OCI-LY1 (cell line): ENCODE measurements at regions not wholly inside any gene's neighbourhood (a gene's known extent, or its start where the extent isn't known, plus 50 kb on each side); places are given as distances from the start of the nearest gene placed in this dataset.

ENCODE experiments used
- H2AFZ ChIP-seq: fragments of 200-600 bp; sonication (generic), shearing (Covaris generic); 2 replicates; pipeline ENCODE4 v1.6.0; 2014; ENCODE audit warnings: antibody characterized with exemption, mild to moderate bottlenecking, low read length
- H3F3A ChIP-seq: fragments of 200-600 bp; sonication (generic), shearing (Covaris generic); 2 replicates; pipeline ENCODE4 v1.6.0; 2014; ENCODE audit warnings: mild to moderate bottlenecking, antibody characterized with exemption, low read length, moderate library complexity; ENCODE audit not compliant: insufficient read depth
- H3K27ac ChIP-seq: fragments of 200-600 bp; sonication (generic); 2 replicates; pipeline ENCODE4 v1.5.1; 2014; ENCODE audit warnings: low read length, mixed run types, mild to moderate bottlenecking, low read depth; ENCODE audit not compliant: poor library complexity, severe bottlenecking
- H3K27me3 ChIP-seq: fragments of 200-600 bp; sonication (generic); 2 replicates; pipeline ENCODE4 v1.6.0; 2014; ENCODE audit warnings: antibody characterized with exemption, mild to moderate bottlenecking, low read length, moderate library complexity; ENCODE audit not compliant: insufficient read depth
- H3K36me3 ChIP-seq: fragments of 200-600 bp; sonication (generic); 2 replicates; pipeline ENCODE4 v1.6.1; 2014; ENCODE audit warnings: mild to moderate bottlenecking, antibody characterized with exemption, low read length, moderate library complexity, mixed read lengths; ENCODE audit not compliant: insufficient read depth
- H3K4me1 ChIP-seq: fragments of 200-600 bp; sonication (generic); 2 replicates; pipeline ENCODE4 v1.5.1; 2014; ENCODE audit warnings: mild to moderate bottlenecking, low read length, moderate library complexity; ENCODE audit not compliant: insufficient read depth, severe bottlenecking
- H3K4me2 ChIP-seq: fragments of 200-600 bp; sonication (generic), shearing (Covaris generic); 2 replicates; pipeline ENCODE4 v1.6.1; 2014; ENCODE audit warnings: low read length
- H3K4me3 ChIP-seq: fragments of 200-600 bp; sonication (generic); 2 replicates; pipeline ENCODE4 v1.5.1; 2014; ENCODE audit warnings: low read length, low read depth, mild to moderate bottlenecking, mixed read lengths; ENCODE audit not compliant: poor library complexity, severe bottlenecking
- H3K79me2 ChIP-seq: fragments of 200-600 bp; shearing (Covaris generic); 2 replicates; pipeline ENCODE4 v1.6.1; 2016; ENCODE audit warnings: mixed run types, low read length, mixed read lengths; ENCODE audit not compliant: insufficient read depth
- H3K9ac ChIP-seq: fragments of 200-600 bp; sonication (generic), shearing (Covaris generic); 2 replicates; pipeline ENCODE4 v1.6.1; 2014; ENCODE audit warnings: mild to moderate bottlenecking, low read length, mixed read lengths
- H3K9me2 ChIP-seq: fragments of 200-600 bp; sonication (generic), shearing (Covaris generic); 2 replicates; pipeline ENCODE4 v1.6.1; 2014; ENCODE audit warnings: low read depth, mild to moderate bottlenecking, low read length, mixed read lengths
- H3K9me3 ChIP-seq: fragments of 200-600 bp; shearing (Covaris generic); 2 replicates; pipeline ENCODE4 v1.6.1; 2014; ENCODE audit warnings: low read length, mixed read lengths
- H4K20me1 ChIP-seq: fragments of 200-600 bp; sonication (generic), shearing (Covaris generic); 2 replicates; pipeline ENCODE4 v1.6.0; 2016; ENCODE audit warnings: mild to moderate bottlenecking, low read length; ENCODE audit not compliant: insufficient read depth
- EZH2 ChIP-seq: fragments of 200-600 bp; sonication (generic), shearing (Covaris generic); IDR thresholded peaks from 2 replicates; pipeline ENCODE4 v1.8.0; 2017; ENCODE audit warnings: borderline replicate concordance, mixed run types, mild to moderate bottlenecking, antibody characterized with exemption, low read length, moderate library complexity, mixed read lengths
- TF ChIP-seq, protein P1 (sequence below): fragments of 200-600 bp; sonication (generic), shearing (Covaris generic); IDR thresholded peaks from 2 replicates; pipeline ENCODE4 v1.5.1; 2017; ENCODE audit warnings: mild to moderate bottlenecking, antibody characterized with exemption, low read length, moderate library complexity, mixed read lengths

DNA sequence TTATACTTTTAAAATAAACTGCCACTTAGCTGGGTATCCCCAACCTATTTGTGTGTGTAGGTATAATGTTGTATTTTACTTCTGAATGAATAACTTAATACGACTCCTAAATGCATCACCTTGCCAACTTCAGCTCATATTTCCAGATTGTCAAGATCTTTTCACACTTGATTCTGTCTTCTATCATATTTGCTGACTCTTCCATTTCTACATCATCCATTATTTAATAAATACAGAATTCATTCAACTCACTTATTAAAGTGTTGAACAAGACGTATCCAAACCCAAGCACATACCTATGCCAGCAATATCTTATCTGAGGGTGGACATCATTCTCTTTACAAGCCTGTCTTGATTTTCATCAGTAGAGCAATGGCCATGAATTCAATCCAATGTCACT lies 91.2 kb upstream of the FAM47C start:
- no peak overlapping the region for H3K4me2 ChIP-seq
- H3K9me2 ChIP-seq, result no peaks in the 10 kb centered on the region
- H3K4me1 ChIP-seq, result no peaks in the 10 kb centered on the region
- no peaks in the 10 kb centered on the region for H3K36me3 ChIP-seq
- H3F3A ChIP-seq, result no peaks in the 10 kb centered on the region
- H3K79me2 ChIP-seq, result no peaks in the 10 kb centered on the region
- H3K9ac ChIP-seq, result no peak overlapping the region
- no peaks in the 10 kb centered on the region for H4K20me1 ChIP-seq
- H3K4me3 ChIP-seq, result no peak overlapping the region
- TF ChIP-seq, protein P1, sequence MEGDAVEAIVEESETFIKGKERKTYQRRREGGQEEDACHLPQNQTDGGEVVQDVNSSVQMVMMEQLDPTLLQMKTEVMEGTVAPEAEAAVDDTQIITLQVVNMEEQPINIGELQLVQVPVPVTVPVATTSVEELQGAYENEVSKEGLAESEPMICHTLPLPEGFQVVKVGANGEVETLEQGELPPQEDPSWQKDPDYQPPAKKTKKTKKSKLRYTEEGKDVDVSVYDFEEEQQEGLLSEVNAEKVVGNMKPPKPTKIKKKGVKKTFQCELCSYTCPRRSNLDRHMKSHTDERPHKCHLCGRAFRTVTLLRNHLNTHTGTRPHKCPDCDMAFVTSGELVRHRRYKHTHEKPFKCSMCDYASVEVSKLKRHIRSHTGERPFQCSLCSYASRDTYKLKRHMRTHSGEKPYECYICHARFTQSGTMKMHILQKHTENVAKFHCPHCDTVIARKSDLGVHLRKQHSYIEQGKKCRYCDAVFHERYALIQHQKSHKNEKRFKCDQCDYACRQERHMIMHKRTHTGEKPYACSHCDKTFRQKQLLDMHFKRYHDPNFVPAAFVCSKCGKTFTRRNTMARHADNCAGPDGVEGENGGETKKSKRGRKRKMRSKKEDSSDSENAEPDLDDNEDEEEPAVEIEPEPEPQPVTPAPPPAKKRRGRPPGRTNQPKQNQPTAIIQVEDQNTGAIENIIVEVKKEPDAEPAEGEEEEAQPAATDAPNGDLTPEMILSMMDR, result no peak
- TF ChIP-seq EZH2, result no peak
- no peaks in the 10 kb centered on the region for H3K9me3 ChIP-seq
- H3K27me3 ChIP-seq, result no peaks in the 10 kb centered on the region
- H2AFZ ChIP-seq, result no peak overlapping the region
- H3K27ac ChIP-seq, result no peak overlapping the region

- Histone ChIP-seq H3K4me1 (no peaks in the 10 kb centered on the region), H3K9me2 (no peaks in the 10 kb centered on the region), H3F3A (no peaks in the 10 kb centered on the region), H3K36me3 (no peaks in the 10 kb centered on the region), H2AFZ (no peak overlapping the region), H3K9me3 (no peaks in the 10 kb centered on the region), H3K4me3 (no peak overlapping the region), H4K20me1 (no peaks in the 10 kb centered on the region), H3K79me2 (no peaks in the 10 kb centered on the region), H3K4me2 (no peak overlapping the region), H3K27me3 (no peaks in the 10 kb centered on the region), H3K27ac (no peak overlapping the region), H3K9ac (no peak overlapping the region)
- no peak for TF ChIP-seq EZH2
- TF ChIP-seq, protein P1, result no peak
These were observed 80.5 kb upstream of the FAM47C start for GRCh38 chrX:36927712-36928111.

GRCh38 chrX:36930491-36930890 lies 77.7 kb upstream of the FAM47C start:
- Histone ChIP-seq H3K4me1 (no peaks in the 10 kb centered on the region), H3K4me2 (no peak overlapping the region), H3K27me3 (no peaks in the 10 kb centered on the region), H3K79me2 (no peaks in the 10 kb centered on the region), H3K9me3 (no peaks in the 10 kb centered on the region), H4K20me1 (no peaks in the 10 kb centered on the region), H3K9ac (no peak overlapping the region), H3K27ac (no peak overlapping the region), H3K9me2 (no peaks in the 10 kb centered on the region), H2AFZ (no peak overlapping the region), H3K4me3 (no peak overlapping the region), H3K36me3 (no peaks in the 10 kb centered on the region), H3F3A (no peaks in the 10 kb centered on the region)
- TF ChIP-seq EZH2, result no peak
- TF ChIP-seq, protein P1, result no peak
